ENCODE measurements at regions not wholly inside any gene's neighbourhood (a gene's known extent, or its start where the extent isn't known, plus 50 kb on each side); places are given as distances from the start of the nearest gene placed in this dataset.

DNA sequence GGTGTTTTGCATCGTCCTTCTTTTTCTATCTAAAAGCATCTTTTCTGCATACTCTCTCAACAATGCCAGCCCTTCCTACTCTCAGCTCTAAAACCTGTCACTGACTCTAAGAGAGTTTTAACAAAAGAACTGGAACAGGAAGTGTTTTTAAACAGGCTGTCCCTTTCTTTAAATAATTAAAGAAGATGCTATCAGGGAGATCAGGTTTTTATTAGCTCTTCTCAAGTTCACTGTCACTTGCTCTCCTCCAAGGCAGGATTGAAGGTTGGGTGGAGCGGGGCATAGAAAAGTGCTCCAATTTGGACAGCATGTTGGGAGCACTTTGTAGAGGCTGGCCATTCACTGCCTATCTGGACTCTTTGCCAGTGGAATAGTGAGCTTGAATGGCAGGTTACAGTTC lies 56.4 kb upstream of the BARX2 start:
- Histone ChIP-seq H4K20me1 (replicated peaks; ENCODE audit: insufficient read depth) (no peaks in the 10 kb centered on the region), H2AFZ (no peak overlapping the region), H3K79me2 (replicated peaks; ENCODE audit: insufficient read depth) (no peaks in the 10 kb centered on the region), H3K4me2 (0 out of 2 replicates have a peak overlapping the region, but pooled peaks have one; percentile 52), H3K9me2 (ENCODE audit: insufficient read depth) (no peaks in the 10 kb centered on the region), H3K4me1 (ENCODE audit: insufficient read depth) (peaks cover 21% of the 10 kb centered on the region), H3K36me3 (ENCODE audit: insufficient read depth) (no peaks in the 10 kb centered on the region), H3K27ac (ENCODE audit: low read depth) (no peak overlapping the region), H3K4me3 (no peak overlapping the region), H3K27me3 (ENCODE audit: insufficient read depth) (no peaks in the 10 kb centered on the region), H3F3A (replicated peaks; ENCODE audit: low read depth) (no peaks in the 10 kb centered on the region)
- DNase-seq (ENCODE audit: low spot score): no peak
- H3K27ac Mint-ChIP-seq: no peak overlapping the region
- no peak for TF ChIP-seq EZH2 (IDR thresholded peaks at IDR 0.05; ENCODE audit: low read depth, unreplicated experiment)
- no peak for TF ChIP-seq ZNF114 (CRISPR knock-in tag; IDR thresholded peaks at IDR 0.05)
- TF ChIP-seq, protein P1, sequence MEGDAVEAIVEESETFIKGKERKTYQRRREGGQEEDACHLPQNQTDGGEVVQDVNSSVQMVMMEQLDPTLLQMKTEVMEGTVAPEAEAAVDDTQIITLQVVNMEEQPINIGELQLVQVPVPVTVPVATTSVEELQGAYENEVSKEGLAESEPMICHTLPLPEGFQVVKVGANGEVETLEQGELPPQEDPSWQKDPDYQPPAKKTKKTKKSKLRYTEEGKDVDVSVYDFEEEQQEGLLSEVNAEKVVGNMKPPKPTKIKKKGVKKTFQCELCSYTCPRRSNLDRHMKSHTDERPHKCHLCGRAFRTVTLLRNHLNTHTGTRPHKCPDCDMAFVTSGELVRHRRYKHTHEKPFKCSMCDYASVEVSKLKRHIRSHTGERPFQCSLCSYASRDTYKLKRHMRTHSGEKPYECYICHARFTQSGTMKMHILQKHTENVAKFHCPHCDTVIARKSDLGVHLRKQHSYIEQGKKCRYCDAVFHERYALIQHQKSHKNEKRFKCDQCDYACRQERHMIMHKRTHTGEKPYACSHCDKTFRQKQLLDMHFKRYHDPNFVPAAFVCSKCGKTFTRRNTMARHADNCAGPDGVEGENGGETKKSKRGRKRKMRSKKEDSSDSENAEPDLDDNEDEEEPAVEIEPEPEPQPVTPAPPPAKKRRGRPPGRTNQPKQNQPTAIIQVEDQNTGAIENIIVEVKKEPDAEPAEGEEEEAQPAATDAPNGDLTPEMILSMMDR (conservative IDR thresholded peaks at IDR 0.05; ENCODE audit: low read depth in 2 of 2): no peak
- no peak for TF ChIP-seq ZNF331 (CRISPR knock-in tag; IDR thresholded peaks at IDR 0.05; ENCODE audit: low read depth)
- no peak for TF ChIP-seq EZH2phosphoT487 (IDR thresholded peaks at IDR 0.05; ENCODE audit: unreplicated experiment)
- TF ChIP-seq NANOG (IDR thresholded peaks at IDR 0.05; ENCODE audit: borderline replicate concordance): no peak
- TF ChIP-seq, protein P2, sequence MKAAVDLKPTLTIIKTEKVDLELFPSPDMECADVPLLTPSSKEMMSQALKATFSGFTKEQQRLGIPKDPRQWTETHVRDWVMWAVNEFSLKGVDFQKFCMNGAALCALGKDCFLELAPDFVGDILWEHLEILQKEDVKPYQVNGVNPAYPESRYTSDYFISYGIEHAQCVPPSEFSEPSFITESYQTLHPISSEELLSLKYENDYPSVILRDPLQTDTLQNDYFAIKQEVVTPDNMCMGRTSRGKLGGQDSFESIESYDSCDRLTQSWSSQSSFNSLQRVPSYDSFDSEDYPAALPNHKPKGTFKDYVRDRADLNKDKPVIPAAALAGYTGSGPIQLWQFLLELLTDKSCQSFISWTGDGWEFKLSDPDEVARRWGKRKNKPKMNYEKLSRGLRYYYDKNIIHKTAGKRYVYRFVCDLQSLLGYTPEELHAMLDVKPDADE (IDR thresholded peaks at IDR 0.05): no peak
- no peak for TF ChIP-seq POLR2AphosphoS5 (IDR thresholded peaks at IDR 0.05; ENCODE audit: low read depth)
- TF ChIP-seq STAT1 (IDR thresholded peaks at IDR 0.05; ENCODE audit: unreplicated experiment): no peak
- TF ChIP-seq JUNB (IDR thresholded peaks at IDR 0.05; ENCODE audit: unreplicated experiment): no peak
- TF ChIP-seq, protein P3, sequence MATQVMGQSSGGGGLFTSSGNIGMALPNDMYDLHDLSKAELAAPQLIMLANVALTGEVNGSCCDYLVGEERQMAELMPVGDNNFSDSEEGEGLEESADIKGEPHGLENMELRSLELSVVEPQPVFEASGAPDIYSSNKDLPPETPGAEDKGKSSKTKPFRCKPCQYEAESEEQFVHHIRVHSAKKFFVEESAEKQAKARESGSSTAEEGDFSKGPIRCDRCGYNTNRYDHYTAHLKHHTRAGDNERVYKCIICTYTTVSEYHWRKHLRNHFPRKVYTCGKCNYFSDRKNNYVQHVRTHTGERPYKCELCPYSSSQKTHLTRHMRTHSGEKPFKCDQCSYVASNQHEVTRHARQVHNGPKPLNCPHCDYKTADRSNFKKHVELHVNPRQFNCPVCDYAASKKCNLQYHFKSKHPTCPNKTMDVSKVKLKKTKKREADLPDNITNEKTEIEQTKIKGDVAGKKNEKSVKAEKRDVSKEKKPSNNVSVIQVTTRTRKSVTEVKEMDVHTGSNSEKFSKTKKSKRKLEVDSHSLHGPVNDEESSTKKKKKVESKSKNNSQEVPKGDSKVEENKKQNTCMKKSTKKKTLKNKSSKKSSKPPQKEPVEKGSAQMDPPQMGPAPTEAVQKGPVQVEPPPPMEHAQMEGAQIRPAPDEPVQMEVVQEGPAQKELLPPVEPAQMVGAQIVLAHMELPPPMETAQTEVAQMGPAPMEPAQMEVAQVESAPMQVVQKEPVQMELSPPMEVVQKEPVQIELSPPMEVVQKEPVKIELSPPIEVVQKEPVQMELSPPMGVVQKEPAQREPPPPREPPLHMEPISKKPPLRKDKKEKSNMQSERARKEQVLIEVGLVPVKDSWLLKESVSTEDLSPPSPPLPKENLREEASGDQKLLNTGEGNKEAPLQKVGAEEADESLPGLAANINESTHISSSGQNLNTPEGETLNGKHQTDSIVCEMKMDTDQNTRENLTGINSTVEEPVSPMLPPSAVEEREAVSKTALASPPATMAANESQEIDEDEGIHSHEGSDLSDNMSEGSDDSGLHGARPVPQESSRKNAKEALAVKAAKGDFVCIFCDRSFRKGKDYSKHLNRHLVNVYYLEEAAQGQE (IDR thresholded peaks at IDR 0.05; ENCODE audit: unreplicated experiment): no peak
- no peak for TF ChIP-seq CREB1 (CRISPR knock-in tag; IDR thresholded peaks at IDR 0.05; ENCODE audit: low read depth)
- TF ChIP-seq, protein P4, sequence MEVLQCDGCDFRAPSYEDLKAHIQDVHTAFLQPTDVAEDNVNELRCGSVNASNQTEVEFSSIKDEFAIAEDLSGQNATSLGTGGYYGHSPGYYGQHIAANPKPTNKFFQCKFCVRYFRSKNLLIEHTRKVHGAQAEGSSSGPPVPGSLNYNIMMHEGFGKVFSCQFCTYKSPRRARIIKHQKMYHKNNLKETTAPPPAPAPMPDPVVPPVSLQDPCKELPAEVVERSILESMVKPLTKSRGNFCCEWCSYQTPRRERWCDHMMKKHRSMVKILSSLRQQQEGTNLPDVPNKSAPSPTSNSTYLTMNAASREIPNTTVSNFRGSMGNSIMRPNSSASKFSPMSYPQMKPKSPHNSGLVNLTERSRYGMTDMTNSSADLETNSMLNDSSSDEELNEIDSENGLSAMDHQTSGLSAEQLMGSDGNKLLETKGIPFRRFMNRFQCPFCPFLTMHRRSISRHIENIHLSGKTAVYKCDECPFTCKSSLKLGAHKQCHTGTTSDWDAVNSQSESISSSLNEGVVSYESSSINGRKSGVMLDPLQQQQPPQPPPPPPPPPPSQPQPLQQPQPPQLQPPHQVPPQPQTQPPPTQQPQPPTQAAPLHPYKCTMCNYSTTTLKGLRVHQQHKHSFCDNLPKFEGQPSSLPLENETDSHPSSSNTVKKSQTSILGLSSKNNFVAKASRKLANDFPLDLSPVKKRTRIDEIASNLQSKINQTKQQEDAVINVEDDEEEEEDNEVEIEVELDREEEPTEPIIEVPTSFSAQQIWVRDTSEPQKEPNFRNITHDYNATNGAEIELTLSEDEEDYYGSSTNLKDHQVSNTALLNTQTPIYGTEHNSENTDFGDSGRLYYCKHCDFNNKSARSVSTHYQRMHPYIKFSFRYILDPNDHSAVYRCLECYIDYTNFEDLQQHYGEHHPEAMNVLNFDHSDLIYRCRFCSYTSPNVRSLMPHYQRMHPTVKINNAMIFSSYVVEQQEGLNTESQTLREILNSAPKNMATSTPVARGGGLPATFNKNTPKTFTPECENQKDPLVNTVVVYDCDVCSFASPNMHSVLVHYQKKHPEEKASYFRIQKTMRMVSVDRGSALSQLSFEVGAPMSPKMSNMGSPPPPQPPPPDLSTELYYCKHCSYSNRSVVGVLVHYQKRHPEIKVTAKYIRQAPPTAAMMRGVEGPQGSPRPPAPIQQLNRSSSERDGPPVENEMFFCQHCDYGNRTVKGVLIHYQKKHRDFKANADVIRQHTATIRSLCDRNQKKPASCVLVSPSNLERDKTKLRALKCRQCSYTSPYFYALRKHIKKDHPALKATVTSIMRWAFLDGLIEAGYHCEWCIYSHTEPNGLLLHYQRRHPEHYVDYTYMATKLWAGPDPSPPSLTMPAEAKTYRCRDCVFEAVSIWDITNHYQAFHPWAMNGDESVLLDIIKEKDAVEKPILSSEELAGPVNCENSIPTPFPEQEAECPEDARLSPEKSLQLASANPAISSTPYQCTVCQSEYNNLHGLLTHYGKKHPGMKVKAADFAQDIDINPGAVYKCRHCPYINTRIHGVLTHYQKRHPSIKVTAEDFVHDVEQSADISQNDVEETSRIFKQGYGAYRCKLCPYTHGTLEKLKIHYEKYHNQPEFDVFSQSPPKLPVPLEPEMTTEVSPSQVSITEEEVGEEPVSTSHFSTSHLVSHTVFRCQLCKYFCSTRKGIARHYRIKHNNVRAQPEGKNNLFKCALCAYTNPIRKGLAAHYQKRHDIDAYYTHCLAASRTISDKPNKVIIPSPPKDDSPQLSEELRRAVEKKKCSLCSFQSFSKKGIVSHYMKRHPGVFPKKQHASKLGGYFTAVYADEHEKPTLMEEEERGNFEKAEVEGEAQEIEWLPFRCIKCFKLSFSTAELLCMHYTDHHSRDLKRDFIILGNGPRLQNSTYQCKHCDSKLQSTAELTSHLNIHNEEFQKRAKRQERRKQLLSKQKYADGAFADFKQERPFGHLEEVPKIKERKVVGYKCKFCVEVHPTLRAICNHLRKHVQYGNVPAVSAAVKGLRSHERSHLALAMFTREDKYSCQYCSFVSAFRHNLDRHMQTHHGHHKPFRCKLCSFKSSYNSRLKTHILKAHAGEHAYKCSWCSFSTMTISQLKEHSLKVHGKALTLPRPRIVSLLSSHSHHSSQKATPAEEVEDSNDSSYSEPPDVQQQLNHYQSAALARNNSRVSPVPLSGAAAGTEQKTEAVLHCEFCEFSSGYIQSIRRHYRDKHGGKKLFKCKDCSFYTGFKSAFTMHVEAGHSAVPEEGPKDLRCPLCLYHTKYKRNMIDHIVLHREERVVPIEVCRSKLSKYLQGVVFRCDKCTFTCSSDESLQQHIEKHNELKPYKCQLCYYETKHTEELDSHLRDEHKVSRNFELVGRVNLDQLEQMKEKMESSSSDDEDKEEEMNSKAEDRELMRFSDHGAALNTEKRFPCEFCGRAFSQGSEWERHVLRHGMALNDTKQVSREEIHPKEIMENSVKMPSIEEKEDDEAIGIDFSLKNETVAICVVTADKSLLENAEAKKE (CRISPR knock-in tag; IDR thresholded peaks at IDR 0.05): no peak
- H3K36me3 Mint-ChIP-seq (ENCODE audit: low read depth): no peaks in the 10 kb centered on the region
- no peaks in the 10 kb centered on the region for H3K9me3 Mint-ChIP-seq
- ATAC-seq: no peak
- peaks cover 5% of the 10 kb centered on the region for H3K27me3 Mint-ChIP-seq (ENCODE audit: insufficient read depth, low read depth, poor library complexity)
- no peak overlapping the region for H3K4me3 Mint-ChIP-seq
- H3K4me1 Mint-ChIP-seq: peaks cover 63% of the 10 kb centered on the region

All from GM23338 (cell line).